ENCODE measurements at regions not wholly inside any gene's neighbourhood (a gene's known extent, or its start where the extent isn't known, plus 50 kb on each side); places are given as distances from the start of the nearest gene placed in this dataset.

DNA sequence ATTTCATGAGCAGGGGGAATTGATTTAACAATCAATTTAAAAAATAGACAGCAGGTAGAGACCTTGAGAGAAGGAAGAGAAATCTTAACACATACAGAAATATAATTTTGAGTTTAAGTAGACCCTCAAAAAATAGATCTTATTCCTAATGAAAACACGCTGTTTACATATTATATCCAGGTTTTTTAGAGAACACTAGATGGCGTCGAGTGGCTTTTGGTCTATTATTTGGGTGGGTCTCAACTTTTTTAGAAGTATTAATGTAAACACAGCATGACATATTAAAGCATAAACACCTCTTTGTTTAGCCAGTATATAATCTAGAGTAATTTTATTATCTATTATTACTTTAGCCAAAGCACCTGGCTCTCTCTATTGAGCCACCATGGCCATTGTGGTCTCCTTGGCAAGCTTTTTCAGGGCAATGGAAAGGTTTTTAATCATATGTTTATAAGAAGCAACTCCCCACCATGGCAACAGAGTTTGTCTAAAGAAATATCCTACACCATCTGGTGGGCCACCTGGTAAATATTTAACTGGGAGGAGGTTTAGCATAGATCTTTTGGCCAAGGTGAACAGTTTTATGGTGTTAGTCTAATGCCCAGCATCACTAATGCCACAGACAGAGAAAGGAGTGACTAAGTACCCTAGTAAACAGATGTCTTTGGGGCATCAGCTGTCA lies 59.7 kb upstream of the PRSS1 start:
- Histone ChIP-seq H3K4me3 (no peak overlapping the region), H3K4me1 (replicated peaks) (no peaks in the 10 kb centered on the region), H3K9me3 (no peaks in the 10 kb centered on the region), H3K27me3 (replicated peaks; ENCODE audit: insufficient read depth) (no peaks in the 10 kb centered on the region), H3K27ac (no peak overlapping the region), H3K36me3 (no peaks in the 10 kb centered on the region)
- no peak for TF ChIP-seq CTCF (IDR thresholded peaks at IDR 0.05)
- TF ChIP-seq POLR2A (IDR thresholded peaks at IDR 0.05), result no peak
- TF ChIP-seq POLR2AphosphoS5 (IDR thresholded peaks at IDR 0.05), result no peak
- 79% methylated on average over 3 of the region's 3 CpGs for WGBS
- intact Hi-C loops (cut with DNase I), result no loop called here
- no peak for DNase-seq (ENCODE audit: low spot score)

DNA sequence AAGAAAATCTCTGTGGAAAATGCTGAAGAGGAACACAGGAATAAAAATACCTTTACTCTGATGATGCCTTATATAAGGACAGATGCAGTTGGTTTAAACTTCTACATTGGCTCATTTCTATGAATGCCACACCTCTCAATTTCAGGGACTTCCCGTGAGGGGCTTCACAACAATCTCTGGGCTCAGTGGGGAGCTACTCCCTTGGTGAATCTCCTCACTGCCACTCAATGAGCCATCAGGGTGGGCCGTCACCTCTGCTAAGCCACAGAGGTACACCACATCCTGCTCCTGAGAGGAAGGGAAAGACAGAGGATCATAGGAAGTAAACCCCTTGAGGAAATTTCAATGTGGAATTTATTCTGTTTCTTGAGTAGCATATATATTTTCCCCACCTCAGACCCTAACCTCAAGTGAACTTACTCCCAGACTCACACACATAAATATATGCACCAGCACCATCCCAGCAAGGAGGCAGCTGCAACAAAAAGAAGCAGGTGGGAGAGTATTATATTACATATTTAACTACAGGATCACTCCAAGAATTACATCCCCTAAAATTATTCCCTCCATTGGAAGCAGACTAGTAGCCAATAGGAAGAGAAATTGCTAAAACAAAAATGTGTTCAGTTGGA lies 63.3 kb upstream of the PRSS1 start:
- Histone ChIP-seq H3K27me3 (replicated peaks; ENCODE audit: insufficient read depth) (no peaks in the 10 kb centered on the region), H3K9me3 (no peaks in the 10 kb centered on the region), H3K4me3 (no peak overlapping the region), H3K36me3 (no peaks in the 10 kb centered on the region), H3K4me1 (replicated peaks) (no peaks in the 10 kb centered on the region), H3K27ac (no peak overlapping the region)
- 83% methylated on average over 2 of the region's 2 CpGs for WGBS
- no peak for TF ChIP-seq CTCF (IDR thresholded peaks at IDR 0.05)
- TF ChIP-seq POLR2AphosphoS5 (IDR thresholded peaks at IDR 0.05), result no peak
- no peak for TF ChIP-seq POLR2A (IDR thresholded peaks at IDR 0.05)
- DNase-seq (ENCODE audit: low spot score), result no peak
- intact Hi-C loops (cut with DNase I), result no loop called here

DNA sequence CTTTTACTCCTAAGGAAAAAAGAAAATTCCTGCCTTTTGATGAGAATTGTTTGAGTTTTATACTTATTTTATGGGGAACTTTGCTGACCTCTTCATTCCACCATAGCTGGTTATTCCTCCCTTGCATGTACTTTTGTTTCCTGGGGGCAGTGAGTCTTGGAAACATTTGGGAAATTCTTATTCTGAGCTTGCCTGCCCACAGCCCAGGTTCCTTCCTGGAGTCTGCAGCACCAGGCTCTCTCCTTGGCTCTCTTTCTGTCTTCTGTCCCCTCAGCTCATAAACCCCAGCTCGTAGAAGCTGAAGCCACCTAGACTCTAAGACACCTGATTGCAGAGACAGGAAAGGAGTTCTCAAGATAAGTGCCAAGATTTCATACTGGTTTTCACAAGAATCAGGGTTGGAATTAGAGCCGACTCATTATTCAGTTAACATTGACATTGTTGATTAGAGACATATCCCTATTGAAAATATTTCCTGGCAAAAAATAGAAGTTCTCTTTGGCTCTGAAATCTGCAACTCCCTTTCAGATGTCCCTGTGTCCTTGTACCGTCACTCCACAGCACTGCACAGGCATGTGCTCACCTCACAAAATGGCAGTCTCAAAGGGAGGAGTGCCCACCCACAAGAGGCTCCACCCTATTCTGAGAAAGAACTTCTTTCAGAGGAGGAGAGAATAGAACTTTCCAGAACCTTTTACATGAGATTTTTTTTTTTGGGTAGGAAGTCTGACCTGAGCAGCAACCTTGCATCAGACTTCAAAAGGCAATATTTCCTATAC lies 67.8 kb upstream of the PRSS1 start:
- Histone ChIP-seq H3K4me3 (no peak overlapping the region), H3K9me3 (no peaks in the 10 kb centered on the region), H3K4me1 (replicated peaks) (no peaks in the 10 kb centered on the region), H3K27me3 (replicated peaks; ENCODE audit: insufficient read depth) (no peaks in the 10 kb centered on the region), H3K36me3 (no peaks in the 10 kb centered on the region), H3K27ac (no peak overlapping the region)
- WGBS, result 75% methylated on average over 3 of the region's 3 CpGs
- DNase-seq (ENCODE audit: low spot score), result no peak
- intact Hi-C loops (cut with DNase I), result no loop called here
- TF ChIP-seq POLR2A (IDR thresholded peaks at IDR 0.05) (no peak), POLR2AphosphoS5 (IDR thresholded peaks at IDR 0.05) (no peak), CTCF (IDR thresholded peaks at IDR 0.05) (no peak)

DNA sequence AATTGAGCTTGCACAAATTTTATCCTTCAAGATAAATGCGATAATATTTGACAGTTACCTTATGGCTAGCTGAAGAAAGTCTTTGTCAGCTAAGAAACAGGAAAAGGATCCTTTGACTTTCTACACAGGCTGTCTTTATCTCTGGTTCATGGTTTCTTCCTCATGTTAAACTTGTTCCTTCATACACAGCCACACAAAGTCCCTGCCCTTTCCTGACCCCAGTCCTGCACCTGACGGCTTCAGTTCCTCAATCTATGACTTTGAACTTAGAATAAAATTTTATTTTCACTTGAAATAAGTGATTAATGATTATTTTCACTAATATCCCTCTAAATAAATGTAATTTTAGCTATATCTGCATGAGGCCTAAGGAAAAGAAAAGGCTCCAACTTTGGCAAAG lies 77.8 kb upstream of the PRSS1 start:
- Histone ChIP-seq H3K9me3 (no peaks in the 10 kb centered on the region), H3K36me3 (no peaks in the 10 kb centered on the region), H3K27me3 (replicated peaks; ENCODE audit: insufficient read depth) (no peaks in the 10 kb centered on the region), H3K27ac (no peak overlapping the region), H3K4me3 (no peak overlapping the region), H3K4me1 (replicated peaks) (no peaks in the 10 kb centered on the region)
- TF ChIP-seq CTCF (IDR thresholded peaks at IDR 0.05), result no peak
- TF ChIP-seq POLR2A (IDR thresholded peaks at IDR 0.05), result no peak
- TF ChIP-seq POLR2AphosphoS5 (IDR thresholded peaks at IDR 0.05), result no peak
- 70% methylated on average over 2 of the region's 2 CpGs for WGBS
- no peak for DNase-seq (ENCODE audit: low spot score)
- intact Hi-C loops (cut with DNase I), result no loop called here
